Loucy (cell line): ENCODE measurements at regions not wholly inside any gene's neighbourhood (a gene's known extent, or its start where the extent isn't known, plus 50 kb on each side); places are given as distances from the start of the nearest gene placed in this dataset.

Experiments
- H2AFZ ChIP-seq: fragments of 200-600 bp; sonication (generic); 2 replicates; pipeline ENCODE4 v1.6.0; 2016; ENCODE audit warnings: antibody characterized with exemption, mild to moderate bottlenecking, low read length, moderate library complexity
- H3F3A ChIP-seq: fragments of 200-600 bp; 2 replicates; pipeline ENCODE4 v1.6.0; 2016; ENCODE audit warnings: antibody characterized with exemption, low read depth, mild to moderate bottlenecking
- H3K27me3 ChIP-seq: fragments of 200-600 bp; sonication (generic); 2 replicates; pipeline ENCODE4 v1.6.1; 2014; ENCODE audit warnings: low read length, mild to moderate bottlenecking; ENCODE audit not compliant: insufficient read depth, poor library complexity, severe bottlenecking
- H3K36me3 ChIP-seq: fragments of 200-600 bp; sonication (generic); 2 replicates; pipeline ENCODE4 v1.6.1; 2016; ENCODE audit warnings: low read length; ENCODE audit not compliant: insufficient read depth
- H3K4me1 ChIP-seq: fragments of 200-600 bp; sonication (generic); 2 replicates; pipeline ENCODE4 v1.5.1; 2014; ENCODE audit warnings: low read length, mild to moderate bottlenecking; ENCODE audit not compliant: insufficient read depth, poor library complexity, severe bottlenecking
- H3K4me2 ChIP-seq: fragments of 200-600 bp; sonication (generic); 2 replicates; pipeline ENCODE4 v1.6.0; 2014; ENCODE audit warnings: antibody characterized with exemption, low read length, low read depth, mild to moderate bottlenecking; ENCODE audit not compliant: poor library complexity, severe bottlenecking
- H3K4me3 ChIP-seq: fragments of 200-600 bp; sonication (generic); 2 replicates; pipeline ENCODE4 v1.5.1; 2014; ENCODE audit warnings: low read length, mild to moderate bottlenecking, mixed read lengths; ENCODE audit not compliant: poor library complexity, severe bottlenecking
- H3K79me2 ChIP-seq: fragments of 200-600 bp; sonication (generic); 2 replicates; pipeline ENCODE4 v1.6.1; 2014; ENCODE audit warnings: low read length; ENCODE audit not compliant: insufficient read depth
- H3K9ac ChIP-seq: fragments of 200-600 bp; sonication (generic); 2 replicates; pipeline ENCODE4 v1.6.0; 2014; ENCODE audit warnings: mild to moderate bottlenecking, low read depth, low read length, moderate library complexity; ENCODE audit not compliant: poor library complexity, severe bottlenecking
- H3K9me2 ChIP-seq: fragments of 200-600 bp; sonication (generic); replicated peaks from 2 replicates; pipeline ENCODE4 v1.6.1; 2016; ENCODE audit warnings: low read depth, low read length, mixed read lengths
- H3K9me3 ChIP-seq: fragments of 200-600 bp; sonication (generic); 2 replicates; pipeline ENCODE4 v1.6.1; 2014; ENCODE audit warnings: mild to moderate bottlenecking, antibody characterized with exemption, low read length, low read depth; ENCODE audit not compliant: insufficient read depth
- H4K20me1 ChIP-seq: fragments of 200-600 bp; sonication (generic); 2 replicates; pipeline ENCODE4 v1.6.0; 2014; ENCODE audit warnings: antibody characterized with exemption, low read length, mild to moderate bottlenecking; ENCODE audit not compliant: insufficient read depth, poor library complexity, severe bottlenecking
- EZH2phosphoT487 ChIP-seq: fragments of 200-600 bp; IDR thresholded peaks from 2 replicates; pipeline ENCODE4 v1.6.1; 2018; ENCODE audit warnings: antibody characterized with exemption, mild to moderate bottlenecking, moderate library complexity, borderline replicate concordance
- TF ChIP-seq, protein P1 (sequence below): fragments of 200-600 bp; sonication (generic); conservative IDR thresholded peaks from 2 replicates; pipeline ENCODE4 v1.5.1; 2014; ENCODE audit warnings: mild to moderate bottlenecking, antibody characterized with exemption, low read length

DNA sequence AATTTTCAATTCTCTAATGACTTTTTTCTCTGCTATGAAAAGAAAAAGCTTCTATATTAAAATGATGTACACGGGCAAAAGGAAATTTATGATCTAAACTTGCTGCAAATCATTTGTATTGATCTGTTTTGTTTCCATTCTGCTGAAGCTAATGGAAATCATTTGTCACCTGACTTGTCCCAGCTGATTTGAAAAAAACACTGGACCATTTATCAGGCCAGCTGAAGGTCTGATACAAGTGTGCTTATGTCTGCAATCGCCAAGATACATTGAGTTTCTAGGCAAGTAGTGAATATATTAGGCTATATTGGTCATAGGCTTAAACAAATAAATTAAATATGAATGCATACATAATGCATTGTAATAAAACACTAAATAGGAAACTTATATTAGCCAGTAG lies 1309.7 kb downstream of the REEP3 start:
- Histone ChIP-seq H3K9me2 (no peaks in the 10 kb centered on the region), H3K9ac (no peak overlapping the region), H2AFZ (no peak overlapping the region), H3K36me3 (no peaks in the 10 kb centered on the region), H3K27me3 (no peaks in the 10 kb centered on the region), H4K20me1 (no peaks in the 10 kb centered on the region), H3K4me3 (no peak overlapping the region), H3F3A (no peaks in the 10 kb centered on the region), H3K79me2 (no peaks in the 10 kb centered on the region), H3K4me1 (no peaks in the 10 kb centered on the region), H3K4me2 (no peak overlapping the region), H3K9me3 (no peaks in the 10 kb centered on the region)
- TF ChIP-seq EZH2phosphoT487: no peak
- TF ChIP-seq, protein P1, sequence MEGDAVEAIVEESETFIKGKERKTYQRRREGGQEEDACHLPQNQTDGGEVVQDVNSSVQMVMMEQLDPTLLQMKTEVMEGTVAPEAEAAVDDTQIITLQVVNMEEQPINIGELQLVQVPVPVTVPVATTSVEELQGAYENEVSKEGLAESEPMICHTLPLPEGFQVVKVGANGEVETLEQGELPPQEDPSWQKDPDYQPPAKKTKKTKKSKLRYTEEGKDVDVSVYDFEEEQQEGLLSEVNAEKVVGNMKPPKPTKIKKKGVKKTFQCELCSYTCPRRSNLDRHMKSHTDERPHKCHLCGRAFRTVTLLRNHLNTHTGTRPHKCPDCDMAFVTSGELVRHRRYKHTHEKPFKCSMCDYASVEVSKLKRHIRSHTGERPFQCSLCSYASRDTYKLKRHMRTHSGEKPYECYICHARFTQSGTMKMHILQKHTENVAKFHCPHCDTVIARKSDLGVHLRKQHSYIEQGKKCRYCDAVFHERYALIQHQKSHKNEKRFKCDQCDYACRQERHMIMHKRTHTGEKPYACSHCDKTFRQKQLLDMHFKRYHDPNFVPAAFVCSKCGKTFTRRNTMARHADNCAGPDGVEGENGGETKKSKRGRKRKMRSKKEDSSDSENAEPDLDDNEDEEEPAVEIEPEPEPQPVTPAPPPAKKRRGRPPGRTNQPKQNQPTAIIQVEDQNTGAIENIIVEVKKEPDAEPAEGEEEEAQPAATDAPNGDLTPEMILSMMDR: no peak

DNA sequence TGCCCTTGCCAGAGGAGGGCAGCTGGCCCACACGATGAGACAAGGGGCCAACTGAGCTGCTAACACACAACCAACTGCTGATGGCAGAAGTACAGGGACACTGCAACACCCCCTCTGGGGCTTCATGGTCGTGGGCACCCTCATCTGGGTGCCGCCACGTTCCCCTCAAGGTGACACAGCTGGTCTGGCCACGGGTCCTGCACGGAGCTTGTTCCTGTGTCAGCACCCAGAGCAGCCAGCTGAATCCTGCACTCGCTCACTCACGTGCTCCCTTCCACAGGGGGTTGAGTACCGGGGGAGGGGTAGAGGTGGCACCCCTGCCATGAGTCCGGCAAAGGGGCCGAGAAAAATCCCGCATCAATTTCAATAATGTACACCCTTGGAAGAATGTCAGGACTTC lies 1319.1 kb downstream of the REEP3 start:
- TF ChIP-seq, protein P1: no peak
- no peak for TF ChIP-seq EZH2phosphoT487
- Histone ChIP-seq H3K9me2 (no peaks in the 10 kb centered on the region), H3K36me3 (no peaks in the 10 kb centered on the region), H3K4me1 (no peaks in the 10 kb centered on the region), H3K9me3 (no peaks in the 10 kb centered on the region), H3K4me3 (no peak overlapping the region), H3K79me2 (no peaks in the 10 kb centered on the region), H2AFZ (no peak overlapping the region), H4K20me1 (no peaks in the 10 kb centered on the region), H3K27me3 (no peaks in the 10 kb centered on the region), H3K9ac (no peak overlapping the region), H3F3A (no peaks in the 10 kb centered on the region), H3K4me2 (no peak overlapping the region)

- no peaks in the 10 kb centered on the region for H3K79me2 ChIP-seq
- no peaks in the 10 kb centered on the region for H3F3A ChIP-seq
- H2AFZ ChIP-seq: no peak overlapping the region
- no peaks in the 10 kb centered on the region for H3K4me1 ChIP-seq
- no peaks in the 10 kb centered on the region for H3K27me3 ChIP-seq
- TF ChIP-seq, protein P1: no peak
- TF ChIP-seq EZH2phosphoT487: no peak
- H3K9ac ChIP-seq: no peak overlapping the region
- no peaks in the 10 kb centered on the region; the same call in 1 of the 2 replicates for H3K9me2 ChIP-seq
- H4K20me1 ChIP-seq: no peaks in the 10 kb centered on the region
- H3K4me3 ChIP-seq: no peak overlapping the region
- no peaks in the 10 kb centered on the region for H3K9me3 ChIP-seq
- no peak overlapping the region for H3K4me2 ChIP-seq
- H3K36me3 ChIP-seq: no peaks in the 10 kb centered on the region
Measured at GRCh38 chr10:64846700-64847099, 1325.5 kb downstream of the REEP3 start.
